Mesenchymal stem cell (in vitro differentiated cells and primary cell): ENCODE measurements at regions not wholly inside any gene's neighbourhood (a gene's known extent, or its start where the extent isn't known, plus 50 kb on each side); places are given as distances from the start of the nearest gene placed in this dataset.

Experiments used
- DNase-seq: peaks from one replicate; pipeline ENCODE4 v3.0.0-alpha.2; 2013
- H2AFZ ChIP-seq: one replicate; pipeline ENCODE4 v1.6.1; 2013; ENCODE audit warnings: low read depth, mild to moderate bottlenecking, control low read depth, inconsistent platforms, low read length, moderate library complexity
- H2AK5ac ChIP-seq: 2 replicates; pipeline ENCODE4 v1.6.1; 2013; ENCODE audit warnings: low read length, moderate library complexity, mild to moderate bottlenecking, inconsistent platforms; ENCODE audit not compliant: severe bottlenecking
- H2BK120ac ChIP-seq: one replicate; pipeline ENCODE4 v1.6.1; 2013; ENCODE audit warnings: low read depth, mild to moderate bottlenecking, inconsistent platforms, low read length, moderate library complexity
- H2BK12ac ChIP-seq, 2 experiments: one replicate each; pipeline ENCODE4 v1.6.1; 2013; ENCODE audit warnings: inconsistent platforms in 2 of 2, low read length in 2 of 2, mild to moderate bottlenecking in 2 of 2, moderate library complexity in 2 of 2, control low read depth in 1 of 2
- H2BK15ac ChIP-seq: one replicate; pipeline ENCODE4 v1.6.1; 2013; ENCODE audit warnings: mild to moderate bottlenecking, low read depth, inconsistent platforms; ENCODE audit not compliant: poor library complexity, severe bottlenecking
- H2BK5ac ChIP-seq: 2 replicates; pipeline ENCODE4 v1.6.1; 2013; ENCODE audit warnings: low read depth, mild to moderate bottlenecking, low read length, control low read depth, inconsistent platforms; ENCODE audit not compliant: poor library complexity, severe bottlenecking
- H3K14ac ChIP-seq, 2 experiments: one replicate each; pipeline ENCODE4 v1.6.1; 2013; ENCODE audit warnings: inconsistent platforms in 2 of 2, low read length in 2 of 2, control low read depth in 1 of 2, mild to moderate bottlenecking in 1 of 2, moderate library complexity in 1 of 2
- H3K18ac ChIP-seq, 2 experiments: one replicate each; pipeline ENCODE4 v1.6.1; 2013; ENCODE audit warnings: inconsistent platforms in 2 of 2, low read length in 2 of 2, control low read depth in 1 of 2, low read depth in 1 of 2, mild to moderate bottlenecking in 1 of 2
- H3K23ac ChIP-seq, 2 experiments: one replicate each; pipeline ENCODE4 v1.6.1; 2013; ENCODE audit warnings: inconsistent platforms in 2 of 2, low read length in 2 of 2, mild to moderate bottlenecking in 2 of 2, moderate library complexity in 2 of 2, control low read depth in 1 of 2
- H3K27ac ChIP-seq: 2 replicates; pipeline ENCODE4 v1.5.1; 2013; ENCODE audit warnings: mild to moderate bottlenecking, moderate library complexity, low read length, control low read depth, inconsistent platforms; ENCODE audit not compliant: poor library complexity, severe bottlenecking
- H3K27me3 ChIP-seq, 2 experiments: 2 replicates each; pipeline versions ENCODE4 v1.6.1 to v1.7.0; 2013; ENCODE audit warnings: low read length in 2 of 2, mild to moderate bottlenecking in 2 of 2, moderate library complexity in 2 of 2, control low read depth in 1 of 2, inconsistent platforms in 1 of 2; ENCODE audit not compliant: control insufficient read depth in 1 of 2, insufficient read depth in 1 of 2
- H3K36me3 ChIP-seq, 2 experiments: 2 replicates each; pipeline versions ENCODE4 v1.6.1 to v1.7.0; 2013; ENCODE audit warnings: low read length in 2 of 2, control low read depth in 1 of 2, inconsistent platforms in 1 of 2, low read depth in 1 of 2, mild to moderate bottlenecking in 1 of 2; ENCODE audit not compliant: insufficient read depth in 2 of 2, control insufficient read depth in 1 of 2
- H3K4ac ChIP-seq, 2 experiments: one replicate each; pipeline ENCODE4 v1.6.1; 2013; ENCODE audit warnings: inconsistent platforms in 2 of 2, low read length in 2 of 2, mild to moderate bottlenecking in 2 of 2, moderate library complexity in 2 of 2, control low read depth in 1 of 2, low read depth in 1 of 2
- H3K4me1 ChIP-seq: 2 replicates; pipeline ENCODE4 v1.6.1; 2013; ENCODE audit warnings: low read depth, low read length, control low read depth; ENCODE audit not compliant: control insufficient read depth, insufficient read depth
- H3K4me2 ChIP-seq: 2 replicates; pipeline ENCODE4 v1.6.1; 2013; ENCODE audit warnings: low read length, mild to moderate bottlenecking, inconsistent platforms; ENCODE audit not compliant: poor library complexity, severe bottlenecking
- H3K4me3 ChIP-seq, 2 experiments: 2 replicates each; pipeline versions ENCODE4 v1.5.1 to v1.7.0; 2013; ENCODE audit warnings: low read length in 2 of 2, mild to moderate bottlenecking in 2 of 2, control low read depth in 1 of 2, low read depth in 1 of 2; ENCODE audit not compliant: insufficient read depth in 1 of 2
- H3K79me1 ChIP-seq: replicated peaks from 2 replicates; pipeline ENCODE4 v1.6.1; 2013; ENCODE audit warnings: mild to moderate bottlenecking, control low read depth, low read length, inconsistent platforms; ENCODE audit not compliant: poor library complexity, severe bottlenecking
- H3K9ac ChIP-seq: 2 replicates; pipeline ENCODE4 v1.7.0; 2013; ENCODE audit warnings: mild to moderate bottlenecking, low read length, moderate library complexity
- H3K9me3 ChIP-seq: 2 replicates; pipeline ENCODE4 v1.7.0; 2013; ENCODE audit warnings: mild to moderate bottlenecking, low read length; ENCODE audit not compliant: control insufficient read depth
- H4K8ac ChIP-seq: one replicate; pipeline ENCODE4 v1.6.1; 2013; ENCODE audit warnings: inconsistent platforms, mild to moderate bottlenecking, low read length, moderate library complexity
- H4K91ac ChIP-seq: one replicate; pipeline ENCODE4 v1.6.1; 2013; ENCODE audit warnings: mild to moderate bottlenecking, low read length, inconsistent platforms
- WGBS: methylation state at CpG from one replicate; pipeline ENCODE4 v1.1.7; 2013; ENCODE audit warnings: mixed read lengths; 5-methylcytosine and 5-hydroxymethylcytosine counted together

DNA sequence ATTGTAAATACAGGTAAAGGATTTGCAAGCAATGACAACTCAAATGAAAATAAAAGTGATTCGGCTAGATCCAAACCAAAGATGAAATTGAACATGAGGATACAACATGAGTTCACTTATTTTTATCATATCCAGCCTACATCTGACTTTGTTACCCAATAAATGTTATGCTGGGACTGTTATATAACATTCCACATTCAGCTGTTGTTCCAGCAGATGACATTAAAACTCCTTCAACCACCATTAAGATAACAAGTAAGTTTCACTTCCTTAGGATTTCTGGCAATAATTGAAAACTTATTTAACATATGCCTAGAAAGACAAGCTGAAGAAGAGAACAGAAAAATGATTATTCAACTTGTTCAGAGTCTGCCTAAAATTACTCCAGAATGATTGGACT lies 729.4 kb downstream of the CDH11 start:
- H3K36me3 ChIP-seq = no peaks in the 10 kb centered on the region
- H3K18ac ChIP-seq = no peak overlapping the region
- H3K79me1 ChIP-seq = no peaks in the 10 kb centered on the region
- H2BK12ac ChIP-seq = no peak overlapping the region
- H3K4me2 ChIP-seq = no peak overlapping the region
- no peak overlapping the region for H4K91ac ChIP-seq
- no peaks in the 10 kb centered on the region for H3K9me3 ChIP-seq
- H3K9ac ChIP-seq = no peak overlapping the region
- no peak for DNase-seq
- WGBS = 91% methylated on average over 1 of the region's 1 CpG
- H2AFZ ChIP-seq = no peak overlapping the region
- H2BK5ac ChIP-seq = no peak overlapping the region
- H4K8ac ChIP-seq = no peak overlapping the region
- peaks cover 1% of the 10 kb centered on the region for H3K4me1 ChIP-seq
- H3K14ac ChIP-seq = no peak overlapping the region
- H3K4ac ChIP-seq = no peak overlapping the region
- H3K27ac ChIP-seq = no peak overlapping the region
- H2AK5ac ChIP-seq = no peak overlapping the region
- H3K27me3 ChIP-seq = no peaks in the 10 kb centered on the region
- no peak overlapping the region for H3K4me3 ChIP-seq
- H3K23ac ChIP-seq = no peak overlapping the region
- no peak overlapping the region for H2BK15ac ChIP-seq
- H2BK120ac ChIP-seq = no peak overlapping the region

- Histone ChIP-seq H2AK5ac (no peak overlapping the region), H2BK12ac (no peak overlapping the region), H3K4me1 (no peaks in the 10 kb centered on the region), H3K36me3 (no peaks in the 10 kb centered on the region), H3K9ac (peak overlapping the region; percentile 90), H3K18ac (peak overlapping the region in 1 of 2 experiments; percentile 79), H3K14ac (peak overlapping the region in 1 of 2 experiments; percentile 57), H3K4me3 (peak overlapping the region in 1 of 2 experiments; percentile 62), H3K4me2 (peak overlapping the region; percentile 56), H3K27ac (peak overlapping the region; percentile 95), H2BK120ac (peak overlapping the region; percentile 5), H4K91ac (no peak overlapping the region), H3K23ac (no peak overlapping the region), H2BK5ac (peak overlapping the region; percentile 73), H4K8ac (peak overlapping the region; percentile 41), H3K9me3 (no peaks in the 10 kb centered on the region), H3K27me3 (no peaks in the 10 kb centered on the region), H3K4ac (peak overlapping the region in 1 of 2 experiments; percentile 43), H3K79me1 (no peaks in the 10 kb centered on the region), H2AFZ (peak overlapping the region; percentile 78), H2BK15ac (no peak overlapping the region)
- DNase-seq = peak; percentile 29
- 73% methylated on average over 3 of the region's 4 CpGs for WGBS
These were observed 730.7 kb downstream of the CDH11 start for GRCh38 chr16:64391063-64391600.

- H2AK5ac ChIP-seq = no peak overlapping the region
- H3K4me3 ChIP-seq = no peak overlapping the region
- no peaks in the 10 kb centered on the region for H3K36me3 ChIP-seq
- peak overlapping the region; percentile 90 for H3K9ac ChIP-seq
- no peaks in the 10 kb centered on the region for H3K27me3 ChIP-seq
- H3K18ac ChIP-seq = no peak overlapping the region
- no peak overlapping the region for H4K8ac ChIP-seq
- no peak overlapping the region for H2BK12ac ChIP-seq
- no peak overlapping the region for H3K4ac ChIP-seq
- no peak overlapping the region for H3K27ac ChIP-seq
- H3K4me2 ChIP-seq = no peak overlapping the region
- 100% methylated on average over 1 of the region's 4 CpGs for WGBS
- H2BK5ac ChIP-seq = no peak overlapping the region
- no peaks in the 10 kb centered on the region for H3K9me3 ChIP-seq
- H3K79me1 ChIP-seq = no peaks in the 10 kb centered on the region
- H2BK120ac ChIP-seq = no peak overlapping the region
- no peak overlapping the region for H3K23ac ChIP-seq
- no peak overlapping the region for H2AFZ ChIP-seq
- DNase-seq = no peak
- H3K4me1 ChIP-seq = no peaks in the 10 kb centered on the region
- no peak overlapping the region for H4K91ac ChIP-seq
- H2BK15ac ChIP-seq = no peak overlapping the region
- H3K14ac ChIP-seq = no peak overlapping the region
These were observed 731.8 kb downstream of the CDH11 start for GRCh38 chr16:64390102-64390501.

- H2BK5ac ChIP-seq = no peak overlapping the region
- H3K36me3 ChIP-seq = no peaks in the 10 kb centered on the region
- DNase-seq = no peak
- H3K23ac ChIP-seq = no peak overlapping the region
- H3K4me2 ChIP-seq = no peak overlapping the region
- no peak overlapping the region for H3K14ac ChIP-seq
- H3K27me3 ChIP-seq = no peaks in the 10 kb centered on the region
- H3K9me3 ChIP-seq = peaks cover 6% of the 10 kb centered on the region
- H3K79me1 ChIP-seq = no peaks in the 10 kb centered on the region
- H2AK5ac ChIP-seq = no peak overlapping the region
- H3K9ac ChIP-seq = no peak overlapping the region
- no peak overlapping the region for H3K4me3 ChIP-seq
- no peak overlapping the region for H2BK15ac ChIP-seq
- H2AFZ ChIP-seq = no peak overlapping the region
- H3K4ac ChIP-seq = no peak overlapping the region
- H3K18ac ChIP-seq = no peak overlapping the region
- H2BK12ac ChIP-seq = no peak overlapping the region
- 82% methylated on average over 1 of the region's 4 CpGs for WGBS
- H2BK120ac ChIP-seq = no peak overlapping the region
- no peak overlapping the region for H4K91ac ChIP-seq
- no peak overlapping the region for H3K27ac ChIP-seq
- no peak overlapping the region for H4K8ac ChIP-seq
- H3K4me1 ChIP-seq = peaks cover 5% of the 10 kb centered on the region
These were observed 737.2 kb downstream of the CDH11 start for GRCh38 chr16:64384636-64385035.
